ENCODE measurements at regions not wholly inside any gene's neighbourhood (a gene's known extent, or its start where the extent isn't known, plus 50 kb on each side); places are given as distances from the start of the nearest gene placed in this dataset.
A peak's percentile ranks its signal among the peaks of the same experiment; 100 is the strongest.

DNA sequence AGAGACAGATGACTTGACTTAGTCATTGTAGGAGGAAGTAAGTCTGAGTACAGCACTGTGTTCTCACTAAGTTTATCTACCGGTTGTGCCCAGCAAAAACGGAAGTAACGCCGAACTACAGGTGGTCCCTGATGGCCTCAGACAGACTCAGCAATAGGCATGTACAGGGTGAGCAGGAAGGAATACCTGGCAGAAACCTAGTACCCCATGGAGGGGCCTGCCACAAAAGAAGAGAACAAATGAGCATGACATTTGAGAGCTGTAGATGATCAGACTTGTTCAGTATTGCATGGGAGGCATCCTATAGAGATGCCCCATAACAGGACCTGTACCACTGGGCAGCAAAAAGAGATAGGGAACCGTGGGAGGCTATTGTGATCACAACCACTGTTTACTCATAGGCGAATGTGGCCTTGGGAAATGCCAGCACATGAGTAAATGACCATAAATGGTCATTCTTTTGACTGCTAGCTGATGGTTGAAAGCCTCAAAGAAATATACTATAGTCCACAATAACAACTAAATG lies 106.4 kb upstream of the TAB2 start:
- Histone ChIP-seq H3K4me1 (ENCODE audit: insufficient read depth, low read length, poor library complexity, severe bottlenecking) (peaks cover 10% of the 10 kb centered on the region), H3K4me3 (ENCODE audit: low read depth, low read length, poor library complexity, severe bottlenecking) (no peak overlapping the region), H3K36me3 (ENCODE audit: insufficient read depth, low read length) (no peaks in the 10 kb centered on the region), H3K27ac (ENCODE audit: low read depth, low read length, poor library complexity, severe bottlenecking) (no peak overlapping the region), H3K9me2 (ENCODE audit: insufficient read depth, low read length) (no peaks in the 10 kb centered on the region), H4K20me1 (ENCODE audit: insufficient read depth, low read length) (no peaks in the 10 kb centered on the region), H3K4me2 (ENCODE audit: low read length) (peak overlapping the region; percentile 0; the same call in 1 of the 2 replicates), H3K79me2 (ENCODE audit: insufficient read depth, low read depth, low read length) (no peaks in the 10 kb centered on the region), H3K9me3 (ENCODE audit: low read length) (no peaks in the 10 kb centered on the region), H2AFZ (ENCODE audit: low read length) (peak overlapping the region; percentile 57; the same call in 1 of the 2 replicates)
- DNase-seq (ENCODE audit: low spot score) = peak; percentile 58
- CTCF ChIA-PET (ENCODE audit: unreplicated experiment) = no interaction called here
- intact Hi-C loops (cut with micrococcal nuclease; ENCODE audit: unreplicated experiment) = no loop called here
- POLR2A ChIA-PET = interaction anchor here (1.1 to 1.2 kb wide), 3 partner anchors 14 to 334 kb away, joined by 3 to 4 read pairs (median 3); no protein-coding TSS in a partner anchor
- no TSS peak for BruUV-seq (replicated peaks)
- no peak for TF ChIP-seq EZH2phosphoT487 (IDR thresholded peaks at IDR 0.05; ENCODE audit: borderline replicate concordance, low read depth, low read length)
- no peak for TF ChIP-seq CTCF (conservative IDR thresholded peaks at IDR 0.05; ENCODE audit: low read length)

- H3K79me2 ChIP-seq (ENCODE audit: insufficient read depth, low read depth, low read length) = no peaks in the 10 kb centered on the region
- H3K4me3 ChIP-seq (ENCODE audit: low read depth, low read length, poor library complexity, severe bottlenecking) = no peak overlapping the region
- H2AFZ ChIP-seq (ENCODE audit: low read length) = no peak overlapping the region
- intact Hi-C loops (cut with micrococcal nuclease; ENCODE audit: unreplicated experiment) = no loop called here
- H3K4me2 ChIP-seq (ENCODE audit: low read length) = no peak overlapping the region
- no peak for DNase-seq (ENCODE audit: low spot score)
- CTCF ChIA-PET (ENCODE audit: unreplicated experiment) = interaction anchor here (1.2 kb wide), 1 partner anchor 101 kb away, joined by 3 read pairs; no protein-coding TSS in a partner anchor
- POLR2A ChIA-PET = interaction anchor here (1.2 kb wide), 1 partner anchor 86 kb away, joined by 3 read pairs; no protein-coding TSS in a partner anchor
- no peak overlapping the region for H3K27ac ChIP-seq (ENCODE audit: low read depth, low read length, poor library complexity, severe bottlenecking)
- TF ChIP-seq EZH2phosphoT487 (IDR thresholded peaks at IDR 0.05; ENCODE audit: borderline replicate concordance, low read depth, low read length) = no peak
- no peak for TF ChIP-seq CTCF (conservative IDR thresholded peaks at IDR 0.05; ENCODE audit: low read length)
- no peaks in the 10 kb centered on the region for H4K20me1 ChIP-seq (ENCODE audit: insufficient read depth, low read length)
- no peaks in the 10 kb centered on the region for H3K9me3 ChIP-seq (ENCODE audit: low read length)
- no TSS peak for BruUV-seq (replicated peaks)
- H3K36me3 ChIP-seq (ENCODE audit: insufficient read depth, low read length) = no peaks in the 10 kb centered on the region
- H3K4me1 ChIP-seq (ENCODE audit: insufficient read depth, low read length, poor library complexity, severe bottlenecking) = peaks cover 10% of the 10 kb centered on the region
- H3K9me2 ChIP-seq (ENCODE audit: insufficient read depth, low read length) = no peaks in the 10 kb centered on the region
Measured at GRCh38 chr6:149212206-149212605, 105.3 kb upstream of the TAB2 start.

All from OCI-LY7 (cell line).